ENCODE measurements at regions not wholly inside any gene's neighbourhood (a gene's known extent, or its start where the extent isn't known, plus 50 kb on each side); places are given as distances from the start of the nearest gene placed in this dataset.

DNA sequence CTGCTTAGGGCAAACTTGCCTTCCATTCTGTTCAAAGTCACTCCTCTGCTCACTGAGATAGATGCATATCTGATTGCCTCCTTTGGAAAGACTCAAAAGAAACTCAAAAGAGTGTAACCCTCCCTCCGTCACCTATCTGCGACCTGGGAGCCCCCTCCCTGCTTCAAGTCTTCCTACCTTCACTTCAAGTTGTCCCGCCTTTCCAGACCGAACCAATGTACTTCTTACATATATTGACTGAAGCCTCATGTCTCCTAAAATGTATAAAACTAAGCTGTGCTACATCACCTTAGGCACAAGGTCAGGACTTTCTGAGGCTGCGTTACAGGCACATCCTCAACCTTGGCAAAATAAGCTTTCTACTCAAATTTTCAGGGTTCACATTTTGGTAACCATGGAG is 77.4 kb upstream of the C1GALT1 start:
- TF ChIP-seq CTCF (IDR thresholded peaks at IDR 0.05) (no peak), POLR2A (IDR thresholded peaks at IDR 0.05) (no peak)

Data from adrenal gland (tissue), 5 donors.